Muscle of back (tissue), 3 donors: ENCODE measurements at regions not wholly inside any gene's neighbourhood (a gene's known extent, or its start where the extent isn't known, plus 50 kb on each side); places are given as distances from the start of the nearest gene placed in this dataset.

ENCODE experiments used
- DNase-seq, 3 donors: peaks; one replicate each; pipeline versions ENCODE4 v3.0.0 to v3.0.0-alpha.2; 2013

GRCh38 chr10:29078919-29079318 is 210.0 kb upstream of the LYZL1 start:
- DNase-seq: no peak

- no peak for DNase-seq
Observed at GRCh38 chr10:29081231-29081630, 207.6 kb upstream of the LYZL1 start.

GRCh38 chr10:29081951-29082685 is 206.8 kb upstream of the LYZL1 start:
- DNase-seq: peak in 2 of 3 donors; percentile 13 to 17

GRCh38 chr10:29083096-29083495 is 205.8 kb upstream of the LYZL1 start:
- peak in 1 of 3 donors; percentile 22 for DNase-seq

- DNase-seq: no peak
Observed at GRCh38 chr10:29084681-29085307, 204.1 kb upstream of the LYZL1 start.

- no peak for DNase-seq
Observed at GRCh38 chr10:29089091-29089490, 199.8 kb upstream of the LYZL1 start.

GRCh38 chr10:29096303-29096824 is 192.5 kb upstream of the LYZL1 start:
- no peak for DNase-seq

- DNase-seq: no peak
Observed at GRCh38 chr10:29098423-29098822, 190.4 kb upstream of the LYZL1 start.

- DNase-seq: no peak
Observed at GRCh38 chr10:29099001-29099400, 189.9 kb upstream of the LYZL1 start.

- no peak for DNase-seq
Observed at GRCh38 chr10:29099415-29099814, 189.5 kb upstream of the LYZL1 start.

- no peak for DNase-seq
Observed at GRCh38 chr10:29100505-29100904, 188.4 kb upstream of the LYZL1 start.

- DNase-seq: no peak
Observed at GRCh38 chr10:29102233-29102632, 186.6 kb upstream of the LYZL1 start.

- no peak for DNase-seq
Observed at GRCh38 chr10:29102636-29103035, 186.2 kb upstream of the LYZL1 start.

GRCh38 chr10:29104661-29105399 is 184.0 kb upstream of the LYZL1 start:
- DNase-seq: no peak

- DNase-seq: peak in 1 of 3 donors; percentile 18
Observed at GRCh38 chr10:29105516-29106215, 183.2 kb upstream of the LYZL1 start.

- no peak for DNase-seq
Observed at GRCh38 chr10:29106287-29106686, 182.6 kb upstream of the LYZL1 start.

GRCh38 chr10:29107866-29108498 is 180.9 kb upstream of the LYZL1 start:
- no peak for DNase-seq

- no peak for DNase-seq
Observed at GRCh38 chr10:29109707-29110571, 178.9 kb upstream of the LYZL1 start.

GRCh38 chr10:29112827-29113615 is 175.8 kb upstream of the LYZL1 start:
- no peak for DNase-seq

- DNase-seq: no peak
Observed at GRCh38 chr10:29113616-29113945, 175.3 kb upstream of the LYZL1 start.
